Nephron (organoid): ENCODE measurements at regions not wholly inside any gene's neighbourhood (a gene's known extent, or its start where the extent isn't known, plus 50 kb on each side); places are given as distances from the start of the nearest gene placed in this dataset.

Source experiments
- H3K27ac Mint-ChIP-seq, 3 experiments: 2 replicates each; pipeline ENCODE4 v1.8.0; 2020; ENCODE audit warnings: mixed read lengths in 3 of 3, mild to moderate bottlenecking in 2 of 3, moderate library complexity in 1 of 3
- H3K27me3 Mint-ChIP-seq: 2 replicates; pipeline ENCODE4 v1.8.0; 2021; ENCODE audit warnings: low read depth, mild to moderate bottlenecking, moderate library complexity, mixed read lengths
- H3K36me3 Mint-ChIP-seq: 2 replicates; pipeline ENCODE4 v1.8.0; 2020; ENCODE audit warnings: low read depth, mixed read lengths
- H3K4me1 Mint-ChIP-seq: 2 replicates; pipeline ENCODE4 v1.8.0; 2020; ENCODE audit warnings: mixed read lengths
- H3K4me3 Mint-ChIP-seq, 3 experiments: 2 replicates each; pipeline ENCODE4 v1.8.0; 2020; ENCODE audit warnings: mild to moderate bottlenecking in 3 of 3, mixed read lengths in 3 of 3, moderate library complexity in 2 of 3
- H3K9me3 Mint-ChIP-seq: 2 replicates; pipeline ENCODE4 v1.8.0; 2020; ENCODE audit warnings: mixed read lengths
- CTCF ChIP-seq, 3 experiments: fragments of 200-600 bp; sonication (generic); IDR thresholded peaks; one replicate each; pipeline ENCODE4 v1.5.0; 2021; ENCODE audit warnings: antibody characterized with exemption in 3 of 3; ENCODE audit not compliant: unreplicated experiment in 3 of 3

GRCh38 chr7:126177782-126178181 is 1075.0 kb downstream of the GRM8 start:
- Mint-ChIP-seq H3K27ac (no peak overlapping the region), H3K36me3 (no peaks in the 10 kb centered on the region), H3K27me3 (no peaks in the 10 kb centered on the region), H3K4me1 (no peaks in the 10 kb centered on the region), H3K4me3 (no peak overlapping the region), H3K9me3 (peaks cover 5% of the 10 kb centered on the region)
- TF ChIP-seq CTCF (IDR thresholded peaks at IDR 0.05; ENCODE audit: unreplicated experiment in 3 of 3): no peak

- Mint-ChIP-seq H3K4me1 (no peaks in the 10 kb centered on the region), H3K9me3 (no peaks in the 10 kb centered on the region), H3K4me3 (no peak overlapping the region), H3K36me3 (no peaks in the 10 kb centered on the region), H3K27me3 (no peaks in the 10 kb centered on the region), H3K27ac (no peak overlapping the region)
- TF ChIP-seq CTCF (IDR thresholded peaks at IDR 0.05; ENCODE audit: unreplicated experiment in 3 of 3): no peak
Measured at GRCh38 chr7:126166645-126167044, 1086.1 kb downstream of the GRM8 start.

- no peaks in the 10 kb centered on the region for H3K36me3 Mint-ChIP-seq
- no peaks in the 10 kb centered on the region for H3K9me3 Mint-ChIP-seq
- no peaks in the 10 kb centered on the region for H3K4me1 Mint-ChIP-seq
- TF ChIP-seq CTCF (IDR thresholded peaks at IDR 0.05; ENCODE audit: unreplicated experiment in 3 of 3): no peak
- H3K4me3 Mint-ChIP-seq: no peak overlapping the region
- H3K27ac Mint-ChIP-seq: no peak overlapping the region
- H3K27me3 Mint-ChIP-seq: no peaks in the 10 kb centered on the region
Measured at GRCh38 chr7:126163647-126164046, 1089.1 kb downstream of the GRM8 start.

- Mint-ChIP-seq H3K27me3 (no peaks in the 10 kb centered on the region), H3K36me3 (no peaks in the 10 kb centered on the region), H3K4me1 (no peaks in the 10 kb centered on the region), H3K27ac (no peak overlapping the region), H3K4me3 (no peak overlapping the region), H3K9me3 (peaks cover 3% of the 10 kb centered on the region)
- no peak for TF ChIP-seq CTCF (IDR thresholded peaks at IDR 0.05; ENCODE audit: unreplicated experiment in 3 of 3)
Measured at GRCh38 chr7:126157391-126157790, 1095.3 kb downstream of the GRM8 start.

- TF ChIP-seq CTCF (IDR thresholded peaks at IDR 0.05; ENCODE audit: unreplicated experiment in 3 of 3): no peak
Measured at GRCh38 chr7:126150278-126150958, 1102.3 kb downstream of the GRM8 start.

GRCh38 chr7:126140858-126141466 is 1111.8 kb downstream of the GRM8 start:
- H3K27me3 Mint-ChIP-seq: no peaks in the 10 kb centered on the region
- no peaks in the 10 kb centered on the region for H3K36me3 Mint-ChIP-seq
- no peak overlapping the region for H3K4me3 Mint-ChIP-seq
- TF ChIP-seq CTCF (IDR thresholded peaks at IDR 0.05; ENCODE audit: unreplicated experiment in 3 of 3): no peak
- no peaks in the 10 kb centered on the region for H3K9me3 Mint-ChIP-seq
- no peaks in the 10 kb centered on the region for H3K4me1 Mint-ChIP-seq
- H3K27ac Mint-ChIP-seq: no peak overlapping the region

More at GRCh38 chr7:126150278-126150958, 1102.3 kb downstream of the GRM8 start:
- Mint-ChIP-seq H3K9me3 (no peaks in the 10 kb centered on the region), H3K27ac (no peak overlapping the region), H3K27me3 (no peaks in the 10 kb centered on the region), H3K36me3 (no peaks in the 10 kb centered on the region), H3K4me3 (no peak overlapping the region), H3K4me1 (no peaks in the 10 kb centered on the region)
